ENCODE measurements at regions not wholly inside any gene's neighbourhood (a gene's known extent, or its start where the extent isn't known, plus 50 kb on each side); places are given as distances from the start of the nearest gene placed in this dataset.

DNA sequence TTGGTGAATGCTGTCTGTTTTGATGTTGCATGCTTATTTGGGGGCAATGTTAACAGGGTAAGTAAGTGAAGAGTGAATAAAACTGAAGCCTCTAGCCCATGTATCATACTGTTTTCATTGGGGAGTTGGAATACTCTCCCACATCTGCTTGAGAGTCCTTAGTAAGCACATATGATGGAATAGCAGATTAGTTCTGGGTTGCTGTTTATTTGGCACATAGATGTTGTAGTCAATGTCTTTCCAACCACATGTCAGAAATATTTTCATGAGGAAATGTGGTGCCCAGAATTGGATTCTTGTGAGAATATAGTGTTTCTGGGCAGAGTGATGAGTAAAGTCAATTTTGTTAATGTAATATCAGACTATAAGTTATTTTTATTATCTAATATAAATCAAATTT, 611.7 kb upstream of the FTMT start:
- no peaks in the 10 kb centered on the region for H3K36me3 ChIP-seq
- no peak overlapping the region for H3K4me3 ChIP-seq

GRCh38 chr5:121246971-121247370, 604.7 kb upstream of the FTMT start:
- H3K4me3 ChIP-seq: no peak overlapping the region
- H3K27ac ChIP-seq: no peak overlapping the region
- no peak for DNase-seq
- H3K36me3 ChIP-seq: no peaks in the 10 kb centered on the region
- H3K9me3 ChIP-seq: no peaks in the 10 kb centered on the region
- no peaks in the 10 kb centered on the region for H3K27me3 ChIP-seq
- no peak for TF ChIP-seq POLR2A (IDR thresholded peaks at IDR 0.05)
- TF ChIP-seq CTCF (IDR thresholded peaks at IDR 0.05): no peak
- H3K4me1 ChIP-seq: no peaks in the 10 kb centered on the region

More for the DNA sequence above, 611.7 kb upstream of the FTMT start:
- H3K27me3 ChIP-seq: no peaks in the 10 kb centered on the region
- H3K27ac ChIP-seq: no peak overlapping the region
- H3K9me3 ChIP-seq: no peaks in the 10 kb centered on the region
- TF ChIP-seq POLR2A (IDR thresholded peaks at IDR 0.05) (no peak), CTCF (IDR thresholded peaks at IDR 0.05) (no peak)
- no peak for DNase-seq
- no peaks in the 10 kb centered on the region for H3K4me1 ChIP-seq

DNA sequence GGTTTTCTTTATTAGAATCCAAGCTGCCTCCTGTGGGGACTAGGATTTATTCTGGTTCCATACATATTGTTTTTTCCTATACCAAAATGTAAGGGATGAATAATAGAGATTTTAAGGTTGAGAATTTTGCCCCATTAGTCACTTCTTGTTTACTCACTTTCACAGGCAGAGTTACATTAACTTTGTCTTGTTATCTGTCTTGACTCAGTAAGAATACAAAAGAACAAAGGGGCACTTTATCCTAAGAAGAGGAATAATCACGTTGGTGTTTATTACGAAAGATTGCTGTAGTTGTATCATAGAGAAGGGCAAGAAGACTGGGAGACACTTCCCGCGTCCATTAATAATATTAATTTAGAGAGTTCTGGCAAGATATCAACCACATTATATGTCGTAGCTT, 599.7 kb upstream of the FTMT start:
- Histone ChIP-seq H3K4me3 (no peak overlapping the region), H3K4me1 (no peaks in the 10 kb centered on the region), H3K9me3 (no peaks in the 10 kb centered on the region), H3K27ac (no peak overlapping the region), H3K27me3 (no peaks in the 10 kb centered on the region), H3K36me3 (no peaks in the 10 kb centered on the region)
- no peak for DNase-seq
- TF ChIP-seq CTCF (IDR thresholded peaks at IDR 0.05) (no peak), POLR2A (IDR thresholded peaks at IDR 0.05) (no peak)

DNA sequence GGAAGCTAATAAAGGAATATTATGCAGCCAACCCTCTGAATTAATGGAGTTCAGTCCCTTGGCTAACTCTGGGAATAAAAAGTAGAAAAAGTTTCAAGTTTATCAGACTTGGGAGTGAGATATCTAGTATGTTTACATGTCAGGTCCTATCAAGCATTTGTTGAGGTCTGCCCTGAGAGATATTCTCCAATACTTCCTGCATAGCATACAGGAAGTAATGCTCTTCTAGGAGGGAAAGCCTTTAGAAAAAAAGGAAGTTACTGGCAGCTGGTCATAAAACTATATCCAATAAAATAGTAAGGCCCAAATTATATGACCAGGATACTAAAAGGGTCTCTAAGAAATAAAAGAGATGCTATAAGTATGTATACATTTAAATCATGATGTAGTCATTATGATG, 594.1 kb upstream of the FTMT start:
- Histone ChIP-seq H3K27ac (no peak overlapping the region), H3K27me3 (no peaks in the 10 kb centered on the region), H3K36me3 (no peaks in the 10 kb centered on the region), H3K9me3 (no peaks in the 10 kb centered on the region), H3K4me1 (no peaks in the 10 kb centered on the region), H3K4me3 (no peak overlapping the region)
- TF ChIP-seq CTCF (IDR thresholded peaks at IDR 0.05) (no peak), POLR2A (IDR thresholded peaks at IDR 0.05) (no peak)
- no peak for DNase-seq

DNA sequence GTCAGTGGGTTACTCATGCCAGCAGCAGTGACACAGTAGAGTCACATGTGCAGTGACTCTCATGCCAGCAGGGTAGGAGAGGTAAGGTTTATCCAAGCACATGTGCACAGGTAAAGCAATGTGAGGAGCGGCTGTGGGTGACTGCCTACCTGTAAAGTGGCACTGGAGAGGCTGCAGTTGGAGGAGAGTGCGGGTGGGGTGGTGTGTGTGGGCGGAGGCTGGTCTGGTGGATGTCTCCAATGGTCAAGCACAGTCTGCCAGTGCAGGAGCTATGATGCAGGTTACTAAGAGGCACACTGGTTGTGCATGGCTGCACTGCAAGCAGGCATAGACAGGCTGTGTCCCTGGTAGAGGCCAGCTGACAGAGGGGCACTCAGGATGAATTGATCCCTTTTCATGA, 588.2 kb upstream of the FTMT start:
- no peak for TF ChIP-seq CTCF (IDR thresholded peaks at IDR 0.05)
- Histone ChIP-seq H3K9me3 (peaks cover 0 to 3% (median 0%) of the 10 kb centered on the region in 4 donors), H3K4me1 (no peaks in the 10 kb centered on the region), H3K36me3 (no peaks in the 10 kb centered on the region), H3K27me3 (no peaks in the 10 kb centered on the region), H3K27ac (no peak overlapping the region), H3K4me3 (no peak overlapping the region)
- no peak for DNase-seq

DNA sequence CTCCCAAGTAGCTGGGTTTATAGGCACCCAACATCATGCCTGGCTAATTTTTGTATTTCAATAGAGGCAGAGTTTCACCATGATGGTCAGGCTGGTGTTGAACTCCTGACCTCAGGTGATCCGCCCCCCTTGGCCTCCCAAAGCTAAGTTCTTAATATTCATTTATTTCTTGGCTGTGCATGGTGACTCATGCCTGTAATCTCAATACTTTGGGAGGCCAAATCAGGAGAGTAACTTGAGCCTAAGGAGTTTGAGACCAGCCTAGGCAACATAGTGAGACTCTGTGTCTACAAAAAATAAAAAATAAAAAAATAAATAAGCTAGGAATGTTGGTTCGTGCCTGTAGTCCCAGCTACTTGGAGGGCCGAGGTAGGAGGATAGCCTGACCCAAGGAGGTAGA, 587.1 kb upstream of the FTMT start:
- Histone ChIP-seq H3K36me3 (no peaks in the 10 kb centered on the region), H3K4me1 (no peaks in the 10 kb centered on the region), H3K9me3 (peaks cover 0 to 3% (median 0%) of the 10 kb centered on the region in 4 donors), H3K27ac (no peak overlapping the region), H3K27me3 (no peaks in the 10 kb centered on the region), H3K4me3 (no peak overlapping the region)
- DNase-seq: no peak
- no peak for TF ChIP-seq CTCF (IDR thresholded peaks at IDR 0.05)
- no peak for TF ChIP-seq POLR2A (IDR thresholded peaks at IDR 0.05)

All from Peyer's patch (tissue), 4 donors.